HepG2 (cell line): ENCODE measurements at regions not wholly inside any gene's neighbourhood (a gene's known extent, or its start where the extent isn't known, plus 50 kb on each side); places are given as distances from the start of the nearest gene placed in this dataset.

Experiments
- JUNB ChIP-seq: sonication (generic); formaldehyde crosslinking; IDR thresholded peaks from 2 replicates; pipeline ENCODE4 v1.8.0; 2022; ENCODE audit warnings: missing genetic modification reagents, mild to moderate bottlenecking, borderline replicate concordance
- SIN3A ChIP-seq: IDR thresholded peaks from 2 replicates; pipeline ENCODE4 v1.6.1; 2011; ENCODE audit warnings: low read depth, mild to moderate bottlenecking, control low read depth, low read length, borderline replicate concordance
- SMAD1 ChIP-seq: sonication (generic); formaldehyde crosslinking; IDR thresholded peaks from 2 replicates; pipeline ENCODE4 v1.4.0; 2020; ENCODE audit warnings: missing genetic modification reagents, low read depth, mild to moderate bottlenecking, borderline replicate concordance
- TAF15 ChIP-seq: fragments of 200-400 bp; formaldehyde crosslinking; IDR thresholded peaks from one replicate; pipeline ENCODE4 v1.6.1; 2018; ENCODE audit warnings: mild to moderate bottlenecking, low read depth, low read length; ENCODE audit not compliant: poor library complexity, severe bottlenecking
- ZFX ChIP-seq: sonication (generic); formaldehyde crosslinking; IDR thresholded peaks from 2 replicates; pipeline ENCODE4 v1.4.0; 2020; ENCODE audit warnings: mild to moderate bottlenecking, low read depth, missing genetic modification reagents, moderate library complexity
- ZNF326 ChIP-seq: sonication (generic); formaldehyde crosslinking; IDR thresholded peaks from 2 replicates; pipeline ENCODE4 v1.4.0; 2020; ENCODE audit warnings: missing genetic modification reagents, borderline replicate concordance
- TF ChIP-seq, protein P1 (sequence below): sonication (generic); formaldehyde crosslinking; IDR thresholded peaks from 2 replicates; pipeline ENCODE4 v1.5.0; 2020; ENCODE audit warnings: mild to moderate bottlenecking, missing genetic modification reagents, moderate library complexity

DNA sequence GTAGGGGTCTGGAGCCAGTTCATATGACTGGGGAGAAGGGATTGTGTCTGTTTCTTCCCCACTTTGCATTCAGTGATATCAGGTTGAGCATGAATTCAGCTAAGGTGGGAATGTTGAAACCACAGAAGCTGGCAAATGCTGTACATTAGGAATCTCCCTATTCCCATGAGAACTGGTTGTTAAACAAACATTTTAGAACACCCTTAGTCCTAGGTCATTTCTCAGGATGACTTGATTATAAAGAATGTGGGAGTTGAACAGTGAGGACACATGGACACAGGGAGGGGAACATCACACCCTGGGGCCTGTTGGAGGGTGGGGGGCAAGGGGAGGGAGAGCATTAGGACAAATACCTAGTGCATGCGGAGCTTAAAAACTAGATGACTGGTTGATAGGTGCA lies 62.6 kb upstream of the LIMCH1 start:
- no peak for TF ChIP-seq ZFX (CRISPR knock-in tag)
- TF ChIP-seq ZNF326: no peak
- no peak for TF ChIP-seq JUNB
- no peak for TF ChIP-seq TAF15
- TF ChIP-seq, protein P1, sequence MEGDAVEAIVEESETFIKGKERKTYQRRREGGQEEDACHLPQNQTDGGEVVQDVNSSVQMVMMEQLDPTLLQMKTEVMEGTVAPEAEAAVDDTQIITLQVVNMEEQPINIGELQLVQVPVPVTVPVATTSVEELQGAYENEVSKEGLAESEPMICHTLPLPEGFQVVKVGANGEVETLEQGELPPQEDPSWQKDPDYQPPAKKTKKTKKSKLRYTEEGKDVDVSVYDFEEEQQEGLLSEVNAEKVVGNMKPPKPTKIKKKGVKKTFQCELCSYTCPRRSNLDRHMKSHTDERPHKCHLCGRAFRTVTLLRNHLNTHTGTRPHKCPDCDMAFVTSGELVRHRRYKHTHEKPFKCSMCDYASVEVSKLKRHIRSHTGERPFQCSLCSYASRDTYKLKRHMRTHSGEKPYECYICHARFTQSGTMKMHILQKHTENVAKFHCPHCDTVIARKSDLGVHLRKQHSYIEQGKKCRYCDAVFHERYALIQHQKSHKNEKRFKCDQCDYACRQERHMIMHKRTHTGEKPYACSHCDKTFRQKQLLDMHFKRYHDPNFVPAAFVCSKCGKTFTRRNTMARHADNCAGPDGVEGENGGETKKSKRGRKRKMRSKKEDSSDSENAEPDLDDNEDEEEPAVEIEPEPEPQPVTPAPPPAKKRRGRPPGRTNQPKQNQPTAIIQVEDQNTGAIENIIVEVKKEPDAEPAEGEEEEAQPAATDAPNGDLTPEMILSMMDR (CRISPR knock-in tag): no peak
- TF ChIP-seq SIN3A: no peak
- no peak for TF ChIP-seq SMAD1 (CRISPR knock-in tag)
